ENCODE measurements at regions not wholly inside any gene's neighbourhood (a gene's known extent, or its start where the extent isn't known, plus 50 kb on each side); places are given as distances from the start of the nearest gene placed in this dataset.

DNA sequence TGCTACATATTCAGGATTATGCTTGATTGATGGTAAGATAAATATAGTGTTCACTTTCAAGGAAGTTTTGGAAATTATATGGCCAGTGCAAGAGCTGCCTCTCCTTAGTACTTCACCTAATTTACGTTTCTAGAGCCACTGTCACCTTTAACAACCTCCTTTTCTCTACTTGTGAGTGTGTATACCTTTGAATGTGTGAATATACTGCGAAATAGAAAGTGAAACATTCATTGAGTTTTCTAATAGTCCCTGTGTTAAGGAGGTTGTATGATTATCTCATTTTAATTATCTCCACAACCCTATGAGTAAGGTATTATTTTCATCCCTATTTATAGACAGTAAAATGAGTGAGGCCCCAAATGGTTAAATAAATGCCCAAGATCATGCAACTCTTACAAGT, 1050.5 kb downstream of the XPNPEP1 start:
- H3K4me3 Mint-ChIP-seq: no peak overlapping the region
- H3K9me3 Mint-ChIP-seq: no peaks in the 10 kb centered on the region

DNA sequence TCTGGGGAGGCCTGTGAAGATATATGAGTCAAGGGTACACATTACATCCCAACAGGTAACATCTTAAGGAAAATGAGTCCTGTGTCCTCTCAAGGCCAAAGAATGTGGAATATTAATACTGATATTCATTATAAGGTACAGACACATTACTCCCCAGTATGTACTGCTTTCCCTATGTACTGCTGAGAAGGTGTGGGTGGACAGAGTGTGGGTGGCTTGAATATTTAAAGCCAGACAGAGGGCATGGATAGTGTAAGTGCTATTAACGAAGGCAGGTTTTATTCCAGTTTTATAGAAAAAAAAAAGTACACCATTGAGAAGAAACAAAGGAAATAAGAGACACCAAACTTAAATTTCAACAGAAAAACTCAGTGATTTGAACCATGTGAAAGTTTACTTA, 1054.4 kb downstream of the XPNPEP1 start:
- Mint-ChIP-seq H3K27me3 (ENCODE audit: low read depth) (no peaks in the 10 kb centered on the region), H3K9me3 (peaks cover 3% of the 10 kb centered on the region; the same call in 1 of the 2 replicates)
- CTCF ChIA-PET: no interaction called here

More for the DNA sequence above, 1050.5 kb downstream of the XPNPEP1 start:
- CTCF ChIA-PET: no interaction called here
- no peaks in the 10 kb centered on the region for H3K27me3 Mint-ChIP-seq (ENCODE audit: low read depth)
- TF ChIP-seq, protein P1, sequence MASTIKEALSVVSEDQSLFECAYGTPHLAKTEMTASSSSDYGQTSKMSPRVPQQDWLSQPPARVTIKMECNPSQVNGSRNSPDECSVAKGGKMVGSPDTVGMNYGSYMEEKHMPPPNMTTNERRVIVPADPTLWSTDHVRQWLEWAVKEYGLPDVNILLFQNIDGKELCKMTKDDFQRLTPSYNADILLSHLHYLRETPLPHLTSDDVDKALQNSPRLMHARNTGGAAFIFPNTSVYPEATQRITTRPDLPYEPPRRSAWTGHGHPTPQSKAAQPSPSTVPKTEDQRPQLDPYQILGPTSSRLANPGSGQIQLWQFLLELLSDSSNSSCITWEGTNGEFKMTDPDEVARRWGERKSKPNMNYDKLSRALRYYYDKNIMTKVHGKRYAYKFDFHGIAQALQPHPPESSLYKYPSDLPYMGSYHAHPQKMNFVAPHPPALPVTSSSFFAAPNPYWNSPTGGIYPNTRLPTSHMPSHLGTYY (CRISPR knock-in tag; IDR thresholded peaks at IDR 0.05): no peak
- TF ChIP-seq PRRX2 (CRISPR knock-in tag; IDR thresholded peaks at IDR 0.05): no peak
- no peaks in the 10 kb centered on the region for H3K36me3 Mint-ChIP-seq
- no peak overlapping the region for H3K27ac Mint-ChIP-seq
- ATAC-seq (no peak), DNase-seq (ENCODE audit: low spot score) (no peak)
- POLR2A ChIA-PET: no interaction called here
- no peaks in the 10 kb centered on the region for H3K4me1 Mint-ChIP-seq

More for the DNA sequence above, 1054.4 kb downstream of the XPNPEP1 start:
- H3K4me1 Mint-ChIP-seq: no peaks in the 10 kb centered on the region
- H3K36me3 Mint-ChIP-seq: no peaks in the 10 kb centered on the region
- H3K27ac Mint-ChIP-seq: no peak overlapping the region
- POLR2A ChIA-PET: no interaction called here
- TF ChIP-seq AR (CRISPR knock-in tag; IDR thresholded peaks at IDR 0.05) (no peak), FOXJ3 (CRISPR knock-in tag; IDR thresholded peaks at IDR 0.05; ENCODE audit: borderline replicate concordance) (no peak), ZBTB43 (CRISPR knock-in tag; IDR thresholded peaks at IDR 0.05) (no peak), RELA (CRISPR knock-in tag; IDR thresholded peaks at IDR 0.05; ENCODE audit: borderline replicate concordance) (no peak), ZNF317 (CRISPR knock-in tag; IDR thresholded peaks at IDR 0.05; ENCODE audit: borderline replicate concordance, low read depth) (no peak), RORB (CRISPR knock-in tag; IDR thresholded peaks at IDR 0.05) (no peak), ATF2 (CRISPR knock-in tag; IDR thresholded peaks at IDR 0.05; ENCODE audit: borderline replicate concordance, low read depth) (no peak), E2F1 (CRISPR knock-in tag; IDR thresholded peaks at IDR 0.05) (no peak), HMGA2 (CRISPR knock-in tag; IDR thresholded peaks at IDR 0.05) (no peak), PREB (CRISPR knock-in tag; IDR thresholded peaks at IDR 0.05; ENCODE audit: borderline replicate concordance) (no peak), NFYB (CRISPR knock-in tag; conservative IDR thresholded peaks at IDR 0.05; ENCODE audit: low read depth) (no peak), SP1 (CRISPR knock-in tag; conservative IDR thresholded peaks at IDR 0.05) (no peak), GRHL2 (CRISPR knock-in tag; IDR thresholded peaks at IDR 0.05; ENCODE audit: insufficient replicate concordance, severe bottlenecking) (no peak)
- TF ChIP-seq, protein P2, sequence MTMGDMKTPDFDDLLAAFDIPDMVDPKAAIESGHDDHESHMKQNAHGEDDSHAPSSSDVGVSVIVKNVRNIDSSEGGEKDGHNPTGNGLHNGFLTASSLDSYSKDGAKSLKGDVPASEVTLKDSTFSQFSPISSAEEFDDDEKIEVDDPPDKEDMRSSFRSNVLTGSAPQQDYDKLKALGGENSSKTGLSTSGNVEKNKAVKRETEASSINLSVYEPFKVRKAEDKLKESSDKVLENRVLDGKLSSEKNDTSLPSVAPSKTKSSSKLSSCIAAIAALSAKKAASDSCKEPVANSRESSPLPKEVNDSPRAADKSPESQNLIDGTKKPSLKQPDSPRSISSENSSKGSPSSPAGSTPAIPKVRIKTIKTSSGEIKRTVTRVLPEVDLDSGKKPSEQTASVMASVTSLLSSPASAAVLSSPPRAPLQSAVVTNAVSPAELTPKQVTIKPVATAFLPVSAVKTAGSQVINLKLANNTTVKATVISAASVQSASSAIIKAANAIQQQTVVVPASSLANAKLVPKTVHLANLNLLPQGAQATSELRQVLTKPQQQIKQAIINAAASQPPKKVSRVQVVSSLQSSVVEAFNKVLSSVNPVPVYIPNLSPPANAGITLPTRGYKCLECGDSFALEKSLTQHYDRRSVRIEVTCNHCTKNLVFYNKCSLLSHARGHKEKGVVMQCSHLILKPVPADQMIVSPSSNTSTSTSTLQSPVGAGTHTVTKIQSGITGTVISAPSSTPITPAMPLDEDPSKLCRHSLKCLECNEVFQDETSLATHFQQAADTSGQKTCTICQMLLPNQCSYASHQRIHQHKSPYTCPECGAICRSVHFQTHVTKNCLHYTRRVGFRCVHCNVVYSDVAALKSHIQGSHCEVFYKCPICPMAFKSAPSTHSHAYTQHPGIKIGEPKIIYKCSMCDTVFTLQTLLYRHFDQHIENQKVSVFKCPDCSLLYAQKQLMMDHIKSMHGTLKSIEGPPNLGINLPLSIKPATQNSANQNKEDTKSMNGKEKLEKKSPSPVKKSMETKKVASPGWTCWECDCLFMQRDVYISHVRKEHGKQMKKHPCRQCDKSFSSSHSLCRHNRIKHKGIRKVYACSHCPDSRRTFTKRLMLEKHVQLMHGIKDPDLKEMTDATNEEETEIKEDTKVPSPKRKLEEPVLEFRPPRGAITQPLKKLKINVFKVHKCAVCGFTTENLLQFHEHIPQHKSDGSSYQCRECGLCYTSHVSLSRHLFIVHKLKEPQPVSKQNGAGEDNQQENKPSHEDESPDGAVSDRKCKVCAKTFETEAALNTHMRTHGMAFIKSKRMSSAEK (CRISPR knock-in tag; IDR thresholded peaks at IDR 0.05; ENCODE audit: borderline replicate concordance): no peak
- TF ChIP-seq, protein P3, sequence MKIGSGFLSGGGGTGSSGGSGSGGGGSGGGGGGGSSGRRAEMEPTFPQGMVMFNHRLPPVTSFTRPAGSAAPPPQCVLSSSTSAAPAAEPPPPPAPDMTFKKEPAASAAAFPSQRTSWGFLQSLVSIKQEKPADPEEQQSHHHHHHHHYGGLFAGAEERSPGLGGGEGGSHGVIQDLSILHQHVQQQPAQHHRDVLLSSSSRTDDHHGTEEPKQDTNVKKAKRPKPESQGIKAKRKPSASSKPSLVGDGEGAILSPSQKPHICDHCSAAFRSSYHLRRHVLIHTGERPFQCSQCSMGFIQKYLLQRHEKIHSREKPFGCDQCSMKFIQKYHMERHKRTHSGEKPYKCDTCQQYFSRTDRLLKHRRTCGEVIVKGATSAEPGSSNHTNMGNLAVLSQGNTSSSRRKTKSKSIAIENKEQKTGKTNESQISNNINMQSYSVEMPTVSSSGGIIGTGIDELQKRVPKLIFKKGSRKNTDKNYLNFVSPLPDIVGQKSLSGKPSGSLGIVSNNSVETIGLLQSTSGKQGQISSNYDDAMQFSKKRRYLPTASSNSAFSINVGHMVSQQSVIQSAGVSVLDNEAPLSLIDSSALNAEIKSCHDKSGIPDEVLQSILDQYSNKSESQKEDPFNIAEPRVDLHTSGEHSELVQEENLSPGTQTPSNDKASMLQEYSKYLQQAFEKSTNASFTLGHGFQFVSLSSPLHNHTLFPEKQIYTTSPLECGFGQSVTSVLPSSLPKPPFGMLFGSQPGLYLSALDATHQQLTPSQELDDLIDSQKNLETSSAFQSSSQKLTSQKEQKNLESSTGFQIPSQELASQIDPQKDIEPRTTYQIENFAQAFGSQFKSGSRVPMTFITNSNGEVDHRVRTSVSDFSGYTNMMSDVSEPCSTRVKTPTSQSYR (CRISPR knock-in tag; IDR thresholded peaks at IDR 0.05): no peak
- no peak for ATAC-seq
- DNase-seq (ENCODE audit: low spot score): no peak
- H3K4me3 Mint-ChIP-seq: no peak overlapping the region

All from WTC11 (cell line).